ENCODE measurements at regions not wholly inside any gene's neighbourhood (a gene's known extent, or its start where the extent isn't known, plus 50 kb on each side); places are given as distances from the start of the nearest gene placed in this dataset.

- TF ChIP-seq CTCF (IDR thresholded peaks at IDR 0.05; ENCODE audit: insufficient read depth, low read length, severe bottlenecking): no peak
- no peak for DNase-seq (ENCODE audit: low read depth)
- Histone ChIP-seq H3K4me3 (ENCODE audit: low read depth, low read length) (no peak overlapping the region), H3K36me3 (ENCODE audit: control insufficient read depth, insufficient read depth, low read length) (no peaks in the 10 kb centered on the region), H3K27me3 (ENCODE audit: control insufficient read depth, insufficient read depth, low read length) (peaks cover 2% of the 10 kb centered on the region)
- FAIRE-seq: no peak
Measured at GRCh38 chr2:173792166-173792565, 173.0 kb downstream of the SP3 start.

- H3K36me3 ChIP-seq (ENCODE audit: control insufficient read depth, insufficient read depth, low read length): no peaks in the 10 kb centered on the region
- FAIRE-seq: no peak
- no peak overlapping the region for H3K4me3 ChIP-seq (ENCODE audit: low read depth, low read length)
- no peak for TF ChIP-seq CTCF (IDR thresholded peaks at IDR 0.05; ENCODE audit: insufficient read depth, low read length, severe bottlenecking)
- DNase-seq (ENCODE audit: low read depth): no peak
- H3K27me3 ChIP-seq (ENCODE audit: control insufficient read depth, insufficient read depth, low read length): peaks cover 2% of the 10 kb centered on the region
Measured at GRCh38 chr2:173792741-173793140, 172.4 kb downstream of the SP3 start.

GRCh38 chr2:173793709-173794565 is 171.2 kb downstream of the SP3 start:
- no peaks in the 10 kb centered on the region for H3K36me3 ChIP-seq (ENCODE audit: control insufficient read depth, insufficient read depth, low read length)
- H3K4me3 ChIP-seq (ENCODE audit: low read depth, low read length): no peak overlapping the region
- FAIRE-seq (no peak), DNase-seq (ENCODE audit: low read depth) (peak; percentile 50)
- no peak for TF ChIP-seq CTCF (IDR thresholded peaks at IDR 0.05; ENCODE audit: insufficient read depth, low read length, severe bottlenecking)
- H3K27me3 ChIP-seq (ENCODE audit: control insufficient read depth, insufficient read depth, low read length): peaks cover 2% of the 10 kb centered on the region

- DNase-seq (ENCODE audit: low read depth): no peak
- no peak for FAIRE-seq
- Histone ChIP-seq H3K27me3 (ENCODE audit: control insufficient read depth, insufficient read depth, low read length) (no peaks in the 10 kb centered on the region), H3K36me3 (ENCODE audit: control insufficient read depth, insufficient read depth, low read length) (no peaks in the 10 kb centered on the region), H3K4me3 (ENCODE audit: low read depth, low read length) (no peak overlapping the region)
- TF ChIP-seq CTCF (IDR thresholded peaks at IDR 0.05; ENCODE audit: insufficient read depth, low read length, severe bottlenecking): no peak
Measured at GRCh38 chr2:173797586-173798263, 167.4 kb downstream of the SP3 start.

GRCh38 chr2:173802518-173802917 is 162.7 kb downstream of the SP3 start:
- H3K27me3 ChIP-seq (ENCODE audit: control insufficient read depth, insufficient read depth, low read length): no peaks in the 10 kb centered on the region
- no peak overlapping the region for H3K4me3 ChIP-seq (ENCODE audit: low read depth, low read length)
- no peaks in the 10 kb centered on the region for H3K36me3 ChIP-seq (ENCODE audit: control insufficient read depth, insufficient read depth, low read length)
- DNase-seq (ENCODE audit: low read depth): no peak
- TF ChIP-seq CTCF (IDR thresholded peaks at IDR 0.05; ENCODE audit: insufficient read depth, low read length, severe bottlenecking): no peak
- FAIRE-seq: no peak

Measured in bronchial epithelial cell (primary cell).